ENCODE measurements at regions not wholly inside any gene's neighbourhood (a gene's known extent, or its start where the extent isn't known, plus 50 kb on each side); places are given as distances from the start of the nearest gene placed in this dataset.

GRCh38 chr10:58140691-58141347, 126.9 kb downstream of the IPMK start:
- TF ChIP-seq ISL1 (CRISPR knock-in tag; IDR thresholded peaks at IDR 0.05) (no peak), ZNF8 (CRISPR knock-in tag; IDR thresholded peaks at IDR 0.05) (no peak), CSRNP3 (CRISPR knock-in tag; IDR thresholded peaks at IDR 0.05) (no peak), ZNF565 (CRISPR knock-in tag; conservative IDR thresholded peaks at IDR 0.05; ENCODE audit: low read depth) (no peak), ARNTL (CRISPR knock-in tag; IDR thresholded peaks at IDR 0.05; ENCODE audit: borderline replicate concordance, low read depth) (no peak), POU6F1 (CRISPR knock-in tag; IDR thresholded peaks at IDR 0.05; ENCODE audit: borderline replicate concordance, low read depth) (no peak)
- ATAC-seq = no peak

DNA sequence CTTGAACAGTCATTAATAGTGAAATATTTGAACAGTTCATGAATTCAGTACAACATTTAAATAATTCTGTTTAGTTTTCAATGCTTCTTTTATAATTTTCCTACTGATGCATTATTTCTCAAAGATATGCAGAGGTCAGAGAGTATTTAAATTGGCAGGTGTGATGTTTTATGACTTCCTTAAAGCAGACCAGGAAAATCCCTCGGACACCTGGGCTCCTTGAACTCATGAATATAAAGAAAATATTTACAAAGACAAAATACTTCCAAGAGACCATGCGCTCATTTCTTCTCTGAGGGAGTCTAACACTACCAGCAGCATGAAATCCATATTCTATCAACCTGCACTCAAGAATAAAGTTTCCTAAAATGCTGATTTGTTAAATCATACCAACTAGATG, 127.6 kb downstream of the IPMK start:
- ATAC-seq = no peak
- TF ChIP-seq CSDC2 (CRISPR knock-in tag; IDR thresholded peaks at IDR 0.05) (no peak), RARB (CRISPR knock-in tag; IDR thresholded peaks at IDR 0.05) (no peak), BACH2 (CRISPR knock-in tag; IDR thresholded peaks at IDR 0.05; ENCODE audit: borderline replicate concordance) (no peak), TSHZ2 (CRISPR knock-in tag; IDR thresholded peaks at IDR 0.05) (no peak), ZC3H10 (CRISPR knock-in tag; IDR thresholded peaks at IDR 0.05) (no peak), ZFP3 (CRISPR knock-in tag; IDR thresholded peaks at IDR 0.05) (no peak), SNAI2 (CRISPR knock-in tag; IDR thresholded peaks at IDR 0.05) (no peak), GLIS3 (CRISPR knock-in tag; IDR thresholded peaks at IDR 0.05) (no peak), ZFP30 (CRISPR knock-in tag; IDR thresholded peaks at IDR 0.05) (no peak), POU6F1 (CRISPR knock-in tag; IDR thresholded peaks at IDR 0.05; ENCODE audit: borderline replicate concordance, low read depth) (no peak), ZNF70 (CRISPR knock-in tag; IDR thresholded peaks at IDR 0.05) (no peak), OSR1 (CRISPR knock-in tag; IDR thresholded peaks at IDR 0.05) (no peak), ISL1 (CRISPR knock-in tag; IDR thresholded peaks at IDR 0.05) (no peak), ZNF8 (CRISPR knock-in tag; IDR thresholded peaks at IDR 0.05) (no peak), TCF4 (CRISPR knock-in tag; IDR thresholded peaks at IDR 0.05; ENCODE audit: borderline replicate concordance) (no peak), CREB5 (CRISPR knock-in tag; IDR thresholded peaks at IDR 0.05; ENCODE audit: low read depth) (no peak)

- ATAC-seq = no peak
- TF ChIP-seq ZNF8 (CRISPR knock-in tag; IDR thresholded peaks at IDR 0.05) = no peak
These were observed 129.9 kb downstream of the IPMK start for GRCh38 chr10:58137813-58138212.
